Stomach (tissue), 8 donors: ENCODE measurements at regions not wholly inside any gene's neighbourhood (a gene's known extent, or its start where the extent isn't known, plus 50 kb on each side); places are given as distances from the start of the nearest gene placed in this dataset.

Experiments used
- DNase-seq, 2 donors: peaks; one replicate each; pipeline versions ENCODE4 v3.0.0 to v3.0.0-alpha.2; 2013 to 2019
- H3K27ac ChIP-seq, 5 donors: fragments of 200-600 bp in 4 of 5; sonication (generic) in 4 of 5; one replicate each; pipeline ENCODE4 v1.5.1; 2013 to 2019; ENCODE audit warnings: mild to moderate bottlenecking in 1 of 5, moderate library complexity in 1 of 5
- H3K27me3 ChIP-seq, 3 donors: fragments of 200-600 bp; sonication (generic); one replicate each; pipeline ENCODE4 v1.5.1; 2017 to 2019; ENCODE audit warnings: mixed run types in 1 of 3
- H3K36me3 ChIP-seq, 4 donors: fragments of 200-600 bp; sonication (generic); 1 replicate in 3 of 4; 2 replicates in 1 of 4; pipeline ENCODE4 v1.5.1; 2016 to 2019
- H3K4me1 ChIP-seq, 4 donors: fragments of 200-600 bp; sonication (generic); one replicate each; pipeline ENCODE4 v1.5.1; 2016 to 2019
- H3K4me3 ChIP-seq, 4 donors: fragments of 200-600 bp; sonication (generic) in 3 of 4; one replicate each; pipeline ENCODE4 v1.5.1; 2016 to 2019; ENCODE audit warnings: mild to moderate bottlenecking in 1 of 4
- H3K9me3 ChIP-seq, 4 donors: fragments of 200-600 bp; sonication (generic); one replicate each; pipeline ENCODE4 v1.5.1; 2016 to 2019
- EP300 ChIP-seq: sonication (generic); formaldehyde crosslinking; IDR thresholded peaks from one replicate; pipeline ENCODE4 v1.6.1; 2017; ENCODE audit warnings: antibody characterized with exemption
- POLR2A ChIP-seq, 4 donors: fragments of 450-650 bp; IDR thresholded peaks; one replicate each; pipeline ENCODE4 v1.6.1; 2016; ENCODE audit warnings: antibody characterized with exemption in 4 of 4, control low read depth in 2 of 4, mild to moderate bottlenecking in 1 of 4, moderate library complexity in 1 of 4
- POLR2AphosphoS5 ChIP-seq, 3 donors: sonication (generic); formaldehyde crosslinking; IDR thresholded peaks; one replicate each; pipeline ENCODE4 v1.6.1; 2016; ENCODE audit warnings: antibody characterized with exemption in 3 of 3
- WGBS, 5 donors: extraction: QIAGEN DNeasy Blood & Tissue Kit in 3 of 5; methylation state at CpG; one replicate each; pipeline versions ENCODE4 v1.1.5 to v1.1.7; 2013 to 2018; 5-methylcytosine and 5-hydroxymethylcytosine counted together
- intact Hi-C: fragments of 100-400 bp; cut with DNase I; formaldehyde crosslinking; loops from one replicate; pipeline ENCODE4 v1.15.1; 2023; ENCODE audit warnings: low total_unique reads
- TF ChIP-seq, protein P1 (sequence below), 7 experiments: fragments of 450-650 bp in 4 of 7; fragments of 200-600 bp in 3 of 7; sonication (generic) in 3 of 7; IDR thresholded peaks; one replicate each; pipeline ENCODE4 v1.5.1; 2016 to 2019; ENCODE audit warnings: antibody characterized with exemption in 7 of 7, control low read depth in 2 of 7, mild to moderate bottlenecking in 1 of 7
- donor health status: healthy with polysubstance abuse.
- donor health status: Bipolar disorder and iron deficiency.
- donor health status: healthy.

DNA sequence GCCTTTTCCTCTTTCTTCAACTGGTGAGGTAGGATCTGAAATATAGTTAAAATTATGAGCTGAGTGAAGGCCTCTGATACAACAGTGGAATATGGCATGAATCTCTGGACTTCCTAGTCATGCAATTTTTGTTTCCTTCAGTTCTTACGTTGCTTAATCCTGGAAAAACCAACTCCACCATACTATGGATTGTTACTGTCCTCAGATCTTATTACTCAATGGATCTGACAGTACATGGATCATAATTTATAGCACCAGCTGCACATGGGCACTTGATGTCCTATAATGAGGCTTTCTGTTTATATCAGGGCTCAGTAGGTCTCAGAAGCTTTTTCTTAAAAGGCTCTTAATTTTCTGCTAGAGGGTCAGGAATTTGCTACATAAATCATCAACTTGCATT, 1341.0 kb upstream of the EYS start:
- DNase-seq = no peak
- intact Hi-C loops = no loop called here
- 27 to 36% (median 35%) methylated on average over 1 of the region's 1 CpG for WGBS, 5 donors
- Histone ChIP-seq H3K4me1 (no peaks in the 10 kb centered on the region), H3K9me3 (no peaks in the 10 kb centered on the region), H3K4me3 (no peak overlapping the region), H3K27ac (no peak overlapping the region), H3K36me3 (no peaks in the 10 kb centered on the region), H3K27me3 (no peaks in the 10 kb centered on the region)
- no peak for TF ChIP-seq EP300

DNA sequence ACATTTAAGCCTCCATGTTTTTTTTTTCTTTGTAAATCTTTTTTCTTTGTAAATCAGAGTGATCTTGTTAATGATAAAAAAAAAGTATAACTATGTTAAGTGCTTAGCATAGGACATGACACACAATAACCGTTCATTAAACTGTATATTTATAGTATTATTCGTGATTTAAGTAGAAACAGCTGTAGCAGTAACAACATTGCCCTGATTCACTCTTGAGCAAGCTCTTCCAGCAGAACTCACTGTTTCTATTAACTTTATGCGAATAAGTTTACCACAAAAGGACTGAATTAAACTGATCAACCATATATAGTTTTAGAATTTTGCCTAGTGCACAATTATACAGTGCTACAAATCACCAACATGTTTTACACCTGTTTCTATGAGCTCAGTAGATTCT, 1338.0 kb upstream of the EYS start:
- Histone ChIP-seq H3K27ac (no peak overlapping the region), H3K4me3 (no peak overlapping the region), H3K27me3 (no peaks in the 10 kb centered on the region), H3K36me3 (no peaks in the 10 kb centered on the region), H3K4me1 (no peaks in the 10 kb centered on the region), H3K9me3 (no peaks in the 10 kb centered on the region)
- WGBS, 5 donors = 48 to 72% (median 65%) methylated on average over 3 of the region's 3 CpGs
- intact Hi-C loops = no loop called here
- TF ChIP-seq EP300 (no peak), POLR2A (IDR thresholded peaks at IDR 0.05) (no peak), POLR2AphosphoS5 (IDR thresholded peaks at IDR 0.05) (no peak)
- TF ChIP-seq, protein P1, sequence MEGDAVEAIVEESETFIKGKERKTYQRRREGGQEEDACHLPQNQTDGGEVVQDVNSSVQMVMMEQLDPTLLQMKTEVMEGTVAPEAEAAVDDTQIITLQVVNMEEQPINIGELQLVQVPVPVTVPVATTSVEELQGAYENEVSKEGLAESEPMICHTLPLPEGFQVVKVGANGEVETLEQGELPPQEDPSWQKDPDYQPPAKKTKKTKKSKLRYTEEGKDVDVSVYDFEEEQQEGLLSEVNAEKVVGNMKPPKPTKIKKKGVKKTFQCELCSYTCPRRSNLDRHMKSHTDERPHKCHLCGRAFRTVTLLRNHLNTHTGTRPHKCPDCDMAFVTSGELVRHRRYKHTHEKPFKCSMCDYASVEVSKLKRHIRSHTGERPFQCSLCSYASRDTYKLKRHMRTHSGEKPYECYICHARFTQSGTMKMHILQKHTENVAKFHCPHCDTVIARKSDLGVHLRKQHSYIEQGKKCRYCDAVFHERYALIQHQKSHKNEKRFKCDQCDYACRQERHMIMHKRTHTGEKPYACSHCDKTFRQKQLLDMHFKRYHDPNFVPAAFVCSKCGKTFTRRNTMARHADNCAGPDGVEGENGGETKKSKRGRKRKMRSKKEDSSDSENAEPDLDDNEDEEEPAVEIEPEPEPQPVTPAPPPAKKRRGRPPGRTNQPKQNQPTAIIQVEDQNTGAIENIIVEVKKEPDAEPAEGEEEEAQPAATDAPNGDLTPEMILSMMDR (IDR thresholded peaks at IDR 0.05) = no peak
- no peak for DNase-seq

DNA sequence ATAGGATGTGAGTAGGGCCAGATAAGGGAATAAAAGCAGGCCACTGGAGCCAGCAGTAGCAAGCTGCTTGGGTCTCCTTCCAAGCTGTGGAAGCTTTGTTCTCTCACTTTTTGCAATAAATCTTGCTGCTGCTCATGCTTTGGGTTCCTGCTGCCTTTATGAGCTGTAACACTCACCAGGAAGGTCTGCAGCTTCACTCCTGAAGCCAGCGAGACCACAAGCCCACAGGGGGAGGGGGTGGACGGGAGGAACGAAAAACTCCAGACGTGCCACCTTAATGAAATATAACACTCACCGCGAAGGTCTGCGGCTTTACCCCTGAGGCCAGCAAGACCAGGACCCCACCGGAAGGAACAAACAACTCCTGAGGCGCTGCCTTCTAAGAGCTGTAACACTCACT, 1324.4 kb upstream of the EYS start:
- H3K27ac ChIP-seq = no peak overlapping the region
- TF ChIP-seq, protein P1 (IDR thresholded peaks at IDR 0.05) = no peak
- TF ChIP-seq POLR2A (IDR thresholded peaks at IDR 0.05) (no peak), POLR2AphosphoS5 (IDR thresholded peaks at IDR 0.05) (no peak), EP300 (no peak)
- H3K4me3 ChIP-seq = no peak overlapping the region
- H3K9me3 ChIP-seq = peaks cover 0 to 19% (median 9%) of the 10 kb centered on the region in 4 donors
- no peaks in the 10 kb centered on the region for H3K27me3 ChIP-seq
- WGBS, 5 donors = 74 to 91% (median 88%) methylated on average over 9 of the region's 9 CpGs
- intact Hi-C loops = no loop called here
- no peaks in the 10 kb centered on the region for H3K4me1 ChIP-seq
- no peak for DNase-seq
- H3K36me3 ChIP-seq = no peaks in the 10 kb centered on the region

DNA sequence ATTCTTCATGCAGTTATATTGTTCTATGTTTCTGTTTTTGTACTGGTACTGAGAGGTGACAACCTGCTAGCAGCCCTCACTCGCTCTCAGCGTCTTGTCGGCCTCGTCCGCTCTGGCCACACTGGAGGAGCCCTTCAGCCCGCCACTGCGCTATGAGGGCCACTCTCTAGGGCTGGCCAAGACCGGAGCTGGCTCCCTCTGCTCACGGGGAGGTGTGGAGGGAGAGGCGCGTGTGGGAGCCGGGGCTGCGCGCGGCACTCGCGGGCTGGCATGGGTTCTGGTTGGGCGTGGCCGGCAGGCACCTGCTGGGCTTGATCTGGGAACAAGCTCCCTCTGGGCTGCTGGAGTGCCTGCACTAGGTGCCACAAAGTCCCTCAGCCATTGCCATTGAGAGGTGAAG, 1323.8 kb upstream of the EYS start:
- Histone ChIP-seq H3K9me3 (peaks cover 0 to 19% (median 9%) of the 10 kb centered on the region in 4 donors), H3K36me3 (no peaks in the 10 kb centered on the region), H3K27me3 (no peaks in the 10 kb centered on the region), H3K4me3 (no peak overlapping the region), H3K27ac (no peak overlapping the region), H3K4me1 (no peaks in the 10 kb centered on the region)
- TF ChIP-seq, protein P1 (IDR thresholded peaks at IDR 0.05) = no peak
- TF ChIP-seq POLR2A (IDR thresholded peaks at IDR 0.05) (no peak), POLR2AphosphoS5 (IDR thresholded peaks at IDR 0.05) (no peak), EP300 (no peak)
- 93 to 97% (median 94%) methylated on average over 19 of the region's 19 CpGs for WGBS, 5 donors
- intact Hi-C loops = no loop called here
- no peak for DNase-seq

DNA sequence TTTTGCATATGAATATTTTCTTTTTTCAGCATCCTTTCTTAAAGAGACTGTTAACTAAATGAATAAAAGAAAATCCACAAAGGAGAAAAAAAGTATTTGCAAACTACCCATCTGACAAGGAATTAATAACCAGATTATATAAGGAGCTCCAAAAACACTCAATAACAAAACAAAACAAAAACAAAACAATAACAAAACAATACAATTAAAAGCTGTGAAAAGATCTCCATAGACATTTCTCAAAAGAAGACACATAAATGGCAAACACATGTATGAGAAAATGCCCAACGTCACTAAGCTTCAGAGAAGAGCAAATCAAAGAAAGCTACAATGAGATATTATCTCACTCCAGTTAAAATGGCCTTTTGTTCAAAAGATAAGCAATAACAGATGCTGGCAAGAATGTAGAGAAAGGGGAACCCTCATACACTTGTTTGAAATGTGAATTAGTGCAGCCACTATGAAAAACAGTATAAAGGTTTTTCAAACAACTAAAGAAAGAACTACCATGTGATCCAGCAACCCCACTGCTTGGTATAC, 1310.0 kb upstream of the EYS start:
- no peaks in the 10 kb centered on the region for H3K9me3 ChIP-seq
- no peaks in the 10 kb centered on the region for H3K27me3 ChIP-seq
- intact Hi-C loops = no loop called here
- TF ChIP-seq EP300 (no peak), POLR2AphosphoS5 (IDR thresholded peaks at IDR 0.05) (no peak), POLR2A (IDR thresholded peaks at IDR 0.05) (no peak)
- TF ChIP-seq, protein P1 (IDR thresholded peaks at IDR 0.05) = no peak
- no peaks in the 10 kb centered on the region for H3K36me3 ChIP-seq
- WGBS, 5 donors = 45 to 68% (median 55%) methylated on average over 1 of the region's 1 CpG
- H3K4me3 ChIP-seq = no peak overlapping the region
- H3K27ac ChIP-seq = no peak overlapping the region
- no peaks in the 10 kb centered on the region for H3K4me1 ChIP-seq
- DNase-seq = no peak
